Activated CD4-positive, alpha-beta T cell treated with anti-CD3 and anti-CD28 coated beads for 36 hours (primary cell): ENCODE measurements at regions not wholly inside any gene's neighbourhood (a gene's known extent, or its start where the extent isn't known, plus 50 kb on each side); places are given as distances from the start of the nearest gene placed in this dataset.
A peak's percentile ranks its signal among the peaks of the same experiment; 100 is the strongest.

ENCODE experiments used
- ATAC-seq: fragments of 200-7000 bp; cut with Tn5 transposase; one replicate; pipeline ENCODE4 v1.10.0; 2021; ENCODE audit warnings: mild to moderate bottlenecking, moderate library complexity
- CTCF ChIA-PET: fragments of 350-600 bp; sonication (Branson Sonifier 250); formaldehyde crosslinking; loops from one replicate; lab custom pipeline; 2021; ENCODE audit warnings: antibody characterized with exemption; lab: Charles Lee
- POLR2A ChIA-PET: fragments of 350-600 bp; sonication (Branson Sonifier 250); formaldehyde crosslinking; loops from one replicate; lab custom pipeline; 2021; ENCODE audit warnings: antibody characterized with exemption, inconsistent platforms; lab: Charles Lee
- DNase-seq: peaks from one replicate; pipeline ENCODE4 v3.0.0-alpha.2; 2020
- H3K27ac Mint-ChIP-seq: one replicate; pipeline ENCODE4 v1.8.0; 2021; ENCODE audit warnings: mixed read lengths
- H3K27me3 Mint-ChIP-seq: one replicate; pipeline ENCODE4 v1.8.0; 2021; ENCODE audit warnings: mixed read lengths
- H3K36me3 Mint-ChIP-seq: one replicate; pipeline ENCODE4 v1.8.0; 2021; ENCODE audit warnings: low read depth, mixed read lengths
- H3K4me1 Mint-ChIP-seq: one replicate; pipeline ENCODE4 v1.8.0; 2021; ENCODE audit warnings: mixed read lengths
- H3K4me3 Mint-ChIP-seq: one replicate; pipeline ENCODE4 v1.8.0; 2021; ENCODE audit warnings: mild to moderate bottlenecking, moderate library complexity, mixed read lengths
- H3K9me3 Mint-ChIP-seq: one replicate; pipeline ENCODE4 v1.8.0; 2021; ENCODE audit warnings: low read depth, mixed read lengths
- intact Hi-C, 2 experiments: fragments of 100-400 bp; cut with DNase I in 1 of 2; cut with micrococcal nuclease in 1 of 2; formaldehyde crosslinking; loops; one replicate each; pipeline versions ENCODE4 v1.14.2 to v1.15.1; 2022 to 2024; cut with DNase I, micrococcal nuclease

DNA sequence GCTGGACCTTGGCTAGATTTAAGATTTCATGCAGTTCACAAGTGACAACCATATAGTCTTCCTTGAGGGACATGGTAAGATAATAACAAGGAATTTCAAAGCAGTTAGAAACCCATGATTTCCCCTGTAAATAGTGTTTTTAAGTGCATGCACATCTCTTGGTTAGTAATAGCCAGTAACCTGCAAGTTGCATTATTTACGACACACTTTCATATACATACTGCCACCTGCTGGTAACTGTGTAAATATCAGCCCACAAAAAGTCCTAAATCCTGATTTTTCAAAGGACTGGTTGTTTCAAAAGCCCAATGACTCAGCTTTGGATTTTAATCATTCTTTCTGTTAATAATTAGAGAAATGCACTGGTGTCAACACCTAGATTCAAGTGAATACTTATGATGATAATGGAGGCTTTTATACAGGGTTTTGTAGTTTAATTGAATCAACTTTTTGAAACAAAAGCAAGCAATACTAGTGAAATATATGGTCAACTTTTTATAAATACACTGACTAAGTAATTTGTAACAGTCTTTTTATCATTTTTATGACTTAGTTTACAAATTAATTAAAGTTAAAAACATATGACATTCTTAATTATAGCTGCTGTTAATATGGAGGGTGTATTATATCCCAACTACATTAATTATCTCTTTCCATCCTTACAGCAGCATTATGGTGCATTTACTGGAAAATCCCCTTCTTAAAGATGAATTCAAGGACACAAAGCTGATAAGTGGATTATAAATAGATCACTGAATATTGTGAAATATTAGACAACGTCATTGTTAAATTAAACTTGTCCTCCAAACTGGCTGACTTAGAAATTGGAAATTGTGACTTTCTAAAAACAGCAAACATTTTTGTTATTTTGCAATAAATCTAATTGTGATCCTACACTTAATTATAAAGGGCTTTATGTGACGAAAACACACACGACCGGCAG, 367.7 kb upstream of the SEMA3D start:
- H3K9me3 Mint-ChIP-seq: no peaks in the 10 kb centered on the region
- ChIA-PET POLR2A (no interaction called here), CTCF (interaction anchor here (1.0 to 1.7 kb wide), 8 partner anchors 9 to 524 kb away, joined by 3 to 7 read pairs (median 4); no protein-coding TSS in a partner anchor)
- DNase-seq: peak; percentile 5
- no peak for ATAC-seq
- H3K4me3 Mint-ChIP-seq: no peak overlapping the region
- H3K36me3 Mint-ChIP-seq: no peaks in the 10 kb centered on the region
- H3K4me1 Mint-ChIP-seq: no peaks in the 10 kb centered on the region
- H3K27ac Mint-ChIP-seq: no peak overlapping the region
- intact Hi-C loops: loop anchor here (1.0 to 10.0 kb wide), 5 partner anchors 370 to 1577 kb away; partner anchors contain the start of gene SEMA3D (in 1 of the 2)
- no peaks in the 10 kb centered on the region for H3K27me3 Mint-ChIP-seq

DNA sequence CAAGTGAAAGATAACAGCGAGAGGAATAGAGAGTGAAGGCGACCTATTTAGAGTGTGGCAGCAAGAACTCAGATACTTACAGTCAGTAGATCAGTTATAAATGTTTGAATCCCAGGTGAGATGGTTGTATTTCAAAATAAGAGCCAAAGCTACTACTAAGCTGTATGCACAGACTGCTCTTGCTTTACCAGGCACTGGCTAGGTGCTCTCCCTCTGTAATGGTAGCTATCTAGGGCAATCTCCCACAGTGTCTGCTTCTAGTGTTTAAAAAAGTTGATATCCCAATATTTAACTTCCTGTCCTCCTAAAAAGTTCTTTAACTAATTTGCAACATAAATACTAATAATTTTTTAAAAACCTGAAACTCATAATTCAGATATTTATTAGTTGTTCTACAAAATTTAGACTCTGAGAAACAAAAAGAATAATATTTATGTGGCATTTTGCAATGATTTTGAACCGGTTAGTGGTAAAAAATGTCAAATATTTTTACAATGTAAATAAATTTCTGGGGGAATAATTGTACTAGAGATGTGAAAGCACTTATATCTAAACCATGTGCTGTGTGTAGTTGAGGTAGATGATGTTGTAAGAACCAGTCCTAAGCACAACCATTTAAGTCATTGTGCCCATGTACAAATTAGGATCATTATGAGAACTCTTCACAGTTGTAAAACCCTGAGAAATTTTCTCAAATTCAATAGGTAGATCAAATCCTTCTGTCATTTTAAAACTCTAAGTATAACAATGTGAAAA, 349.3 kb upstream of the SEMA3D start:
- Mint-ChIP-seq H3K36me3 (no peaks in the 10 kb centered on the region), H3K9me3 (peaks cover 6% of the 10 kb centered on the region), H3K27ac (no peak overlapping the region), H3K4me3 (no peak overlapping the region), H3K27me3 (no peaks in the 10 kb centered on the region), H3K4me1 (no peaks in the 10 kb centered on the region)
- ATAC-seq (no peak), DNase-seq (no peak)
- ChIA-PET CTCF (no interaction called here), POLR2A (no interaction called here)
- intact Hi-C loops: no loop called here

DNA sequence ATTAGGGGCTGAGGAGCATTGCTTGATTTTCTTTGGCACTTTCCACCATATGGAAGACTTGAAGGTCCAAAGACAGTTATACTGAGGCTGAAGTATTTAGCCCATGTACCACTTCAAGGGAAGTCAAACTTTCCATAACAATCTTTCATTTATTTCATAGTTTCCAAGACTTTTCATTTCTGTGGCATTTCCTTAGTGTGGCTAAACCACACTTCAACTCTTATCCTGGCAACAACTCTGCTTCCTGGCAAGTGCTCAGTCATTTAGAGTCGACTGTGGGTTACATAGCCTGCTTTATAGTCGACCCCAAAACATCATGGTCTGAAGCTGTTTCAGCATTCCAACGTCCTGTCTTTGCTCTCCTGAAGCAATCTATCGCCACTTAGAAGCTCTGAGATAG, 343.0 kb upstream of the SEMA3D start:
- H3K4me3 Mint-ChIP-seq: no peak overlapping the region
- ATAC-seq (no peak), DNase-seq (no peak)
- no peaks in the 10 kb centered on the region for H3K36me3 Mint-ChIP-seq
- CTCF ChIA-PET: no interaction called here
- POLR2A ChIA-PET: no interaction called here
- no peaks in the 10 kb centered on the region for H3K9me3 Mint-ChIP-seq
- no peaks in the 10 kb centered on the region for H3K4me1 Mint-ChIP-seq
- intact Hi-C loops: no loop called here
- no peak overlapping the region for H3K27ac Mint-ChIP-seq
- no peaks in the 10 kb centered on the region for H3K27me3 Mint-ChIP-seq

DNA sequence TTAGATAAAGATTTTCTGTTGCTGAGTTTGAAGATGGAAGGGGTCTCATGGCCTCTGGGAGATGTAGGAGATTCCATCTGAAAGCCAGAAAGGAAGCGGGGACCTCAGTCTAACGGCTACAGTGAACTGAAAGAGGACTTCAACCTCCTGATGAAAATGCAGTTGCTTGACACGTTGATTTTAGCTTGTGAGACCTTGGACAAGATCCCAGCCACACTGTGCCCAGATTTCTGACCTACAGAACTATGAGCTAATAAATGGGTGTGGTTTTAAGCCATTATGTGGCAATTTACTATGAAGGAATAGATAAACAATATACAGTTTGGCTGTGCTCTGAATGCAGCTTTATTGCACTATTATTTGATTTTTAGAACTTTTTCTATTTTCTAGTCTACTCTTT, 342.3 kb upstream of the SEMA3D start:
- no peak overlapping the region for H3K27ac Mint-ChIP-seq
- H3K27me3 Mint-ChIP-seq: no peaks in the 10 kb centered on the region
- H3K4me1 Mint-ChIP-seq: no peaks in the 10 kb centered on the region
- ChIA-PET CTCF (no interaction called here), POLR2A (no interaction called here)
- H3K36me3 Mint-ChIP-seq: no peaks in the 10 kb centered on the region
- peaks cover 2% of the 10 kb centered on the region for H3K9me3 Mint-ChIP-seq
- no peak for ATAC-seq
- H3K4me3 Mint-ChIP-seq: no peak overlapping the region
- no peak for DNase-seq
- intact Hi-C loops: no loop called here

DNA sequence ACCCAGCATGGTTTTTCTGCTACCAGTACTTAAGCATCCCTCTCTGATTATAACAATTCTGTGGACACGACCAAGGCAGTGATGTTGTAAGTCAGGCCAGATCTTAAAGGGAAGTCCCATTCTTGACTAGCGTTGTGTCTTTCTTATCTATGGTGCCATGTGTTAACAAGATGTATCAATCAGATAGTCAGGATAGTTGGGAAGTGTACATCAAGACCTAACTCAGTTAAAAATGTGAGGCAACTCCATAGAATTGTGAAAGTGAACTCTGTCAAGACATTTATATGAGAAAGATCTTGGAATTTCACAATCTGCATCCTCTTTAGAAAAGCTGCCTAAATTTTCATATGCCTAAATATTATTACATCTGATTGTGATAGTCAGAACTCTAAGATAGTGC, 341.7 kb upstream of the SEMA3D start:
- peaks cover 2% of the 10 kb centered on the region for H3K9me3 Mint-ChIP-seq
- intact Hi-C loops: no loop called here
- ATAC-seq: no peak
- H3K27me3 Mint-ChIP-seq: no peaks in the 10 kb centered on the region
- H3K27ac Mint-ChIP-seq: no peak overlapping the region
- no peak overlapping the region for H3K4me3 Mint-ChIP-seq
- ChIA-PET POLR2A (no interaction called here), CTCF (no interaction called here)
- no peaks in the 10 kb centered on the region for H3K36me3 Mint-ChIP-seq
- no peak for DNase-seq
- H3K4me1 Mint-ChIP-seq: no peaks in the 10 kb centered on the region

DNA sequence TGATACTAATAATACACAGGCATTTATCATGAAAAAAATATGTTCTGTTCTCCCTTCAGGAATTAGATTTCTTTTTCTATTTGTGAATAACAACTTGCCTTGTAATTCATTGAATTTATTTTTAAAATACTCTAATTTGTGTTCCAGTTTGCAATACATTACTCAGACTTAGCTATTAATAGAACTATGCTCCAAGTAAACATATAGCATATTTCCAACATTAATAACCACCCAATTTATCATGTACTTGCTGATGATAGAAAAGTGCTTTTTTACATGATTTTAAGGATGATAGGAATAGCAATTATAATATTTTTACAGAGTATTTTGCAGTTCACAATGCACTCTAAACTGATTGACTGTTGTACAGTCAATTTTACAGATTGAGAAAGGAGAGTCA, 338.8 kb upstream of the SEMA3D start:
- Mint-ChIP-seq H3K27me3 (no peaks in the 10 kb centered on the region), H3K36me3 (no peaks in the 10 kb centered on the region), H3K9me3 (peaks cover 2% of the 10 kb centered on the region), H3K4me3 (no peak overlapping the region), H3K4me1 (no peaks in the 10 kb centered on the region), H3K27ac (no peak overlapping the region)
- POLR2A ChIA-PET: no interaction called here
- intact Hi-C loops: no loop called here
- DNase-seq (no peak), ATAC-seq (no peak)
- CTCF ChIA-PET: no interaction called here

DNA sequence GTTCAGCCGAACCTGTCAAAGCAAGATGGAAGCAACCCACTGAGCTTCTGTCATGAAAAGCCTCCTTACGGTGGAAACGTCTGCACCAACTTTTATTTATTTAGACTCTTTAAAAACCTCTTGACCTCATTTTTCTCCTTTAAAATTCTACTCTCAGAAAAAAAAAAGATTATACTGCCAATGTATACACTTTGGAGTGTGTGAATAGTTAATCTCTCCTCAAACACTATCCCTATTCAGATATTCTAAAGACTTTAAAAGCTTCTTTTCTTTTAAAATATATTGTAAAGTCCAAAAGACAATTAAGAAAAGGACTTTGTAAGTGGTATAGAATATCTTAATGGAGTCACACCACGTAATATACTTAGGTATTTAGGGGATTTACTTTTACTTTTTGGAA, 335.2 kb upstream of the SEMA3D start:
- Mint-ChIP-seq H3K4me1 (no peaks in the 10 kb centered on the region), H3K27me3 (no peaks in the 10 kb centered on the region), H3K9me3 (peaks cover 2% of the 10 kb centered on the region), H3K36me3 (no peaks in the 10 kb centered on the region), H3K4me3 (no peak overlapping the region), H3K27ac (no peak overlapping the region)
- no peak for ATAC-seq
- DNase-seq: no peak
- POLR2A ChIA-PET: no interaction called here
- CTCF ChIA-PET: no interaction called here
- intact Hi-C loops: no loop called here

DNA sequence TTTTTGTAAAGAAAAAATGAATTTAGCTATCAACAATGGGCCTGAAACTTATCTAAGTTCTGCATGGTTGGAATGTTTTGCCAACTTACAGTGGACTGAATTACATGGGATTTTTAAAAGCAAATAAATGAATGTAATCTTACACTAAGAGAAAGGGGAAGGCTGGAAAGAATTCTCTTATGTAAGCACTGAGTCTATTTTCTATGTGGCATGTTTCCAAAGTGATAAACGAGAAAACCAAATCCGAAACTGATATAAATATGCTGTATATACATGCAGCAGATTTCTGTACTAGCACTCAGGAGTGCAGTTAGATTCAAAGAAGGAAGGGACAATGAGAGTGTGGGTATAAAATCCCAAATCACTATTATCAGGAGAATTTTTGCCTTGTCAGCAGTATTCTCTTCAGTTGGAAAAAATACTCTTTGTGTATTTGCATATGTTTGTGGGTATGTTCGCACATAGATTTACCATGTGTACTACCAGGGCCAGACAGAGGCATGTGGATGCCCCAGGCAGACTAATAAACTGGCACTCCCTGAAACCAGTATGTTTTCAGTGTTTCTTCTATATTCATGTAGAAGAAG, 334.3 kb upstream of the SEMA3D start:
- Mint-ChIP-seq H3K9me3 (peaks cover 2% of the 10 kb centered on the region), H3K36me3 (no peaks in the 10 kb centered on the region), H3K27ac (no peak overlapping the region), H3K27me3 (no peaks in the 10 kb centered on the region), H3K4me3 (no peak overlapping the region), H3K4me1 (no peaks in the 10 kb centered on the region)
- CTCF ChIA-PET: no interaction called here
- ATAC-seq (no peak), DNase-seq (no peak)
- POLR2A ChIA-PET: no interaction called here
- intact Hi-C loops: no loop called here

DNA sequence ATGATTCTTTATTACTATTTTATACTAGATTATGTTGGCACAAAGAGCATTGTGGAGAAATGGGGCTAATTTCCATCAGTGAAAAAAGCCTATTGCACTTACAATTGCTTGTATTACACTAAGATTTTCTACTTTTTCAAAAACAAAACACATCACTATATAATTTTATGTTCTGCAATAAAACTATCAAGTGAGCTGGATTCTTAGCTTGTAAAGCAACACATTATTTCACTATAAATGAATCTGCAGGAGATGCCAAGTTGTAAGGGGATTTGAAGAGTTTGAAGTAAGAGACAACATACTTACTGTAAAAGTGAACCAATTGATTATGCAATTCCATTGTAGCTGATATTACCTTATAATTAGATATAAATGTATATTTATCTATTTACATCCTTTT, 333.3 kb upstream of the SEMA3D start:
- POLR2A ChIA-PET: no interaction called here
- Mint-ChIP-seq H3K36me3 (no peaks in the 10 kb centered on the region), H3K4me3 (no peak overlapping the region), H3K4me1 (no peaks in the 10 kb centered on the region), H3K9me3 (peaks cover 3% of the 10 kb centered on the region), H3K27ac (no peak overlapping the region), H3K27me3 (no peaks in the 10 kb centered on the region)
- CTCF ChIA-PET: no interaction called here
- ATAC-seq (no peak), DNase-seq (no peak)
- intact Hi-C loops: no loop called here

DNA sequence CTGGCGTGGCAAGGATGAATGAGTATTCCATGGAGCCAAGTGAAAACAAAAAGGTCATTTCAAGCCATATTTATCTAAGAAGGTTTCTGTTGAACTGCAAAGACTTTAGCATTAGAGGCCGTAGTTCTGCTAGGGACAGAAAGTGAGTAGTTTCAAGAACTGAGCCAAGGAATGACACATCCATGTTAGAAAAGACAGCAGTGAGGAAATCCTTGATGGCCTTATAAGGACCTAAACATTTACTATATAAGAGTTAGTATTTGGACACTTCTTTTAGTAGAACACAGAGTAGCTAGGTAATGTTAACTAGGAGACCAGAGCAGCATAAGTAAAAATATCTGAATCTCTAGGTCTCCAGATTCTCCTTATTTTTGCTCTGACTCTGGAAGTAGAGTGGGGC, 329.8 kb upstream of the SEMA3D start:
- Mint-ChIP-seq H3K9me3 (peaks cover 1% of the 10 kb centered on the region), H3K4me1 (no peaks in the 10 kb centered on the region), H3K27me3 (no peaks in the 10 kb centered on the region), H3K36me3 (no peaks in the 10 kb centered on the region), H3K27ac (no peak overlapping the region), H3K4me3 (no peak overlapping the region)
- DNase-seq (no peak), ATAC-seq (no peak)
- intact Hi-C loops: no loop called here
- ChIA-PET CTCF (no interaction called here), POLR2A (no interaction called here)

DNA sequence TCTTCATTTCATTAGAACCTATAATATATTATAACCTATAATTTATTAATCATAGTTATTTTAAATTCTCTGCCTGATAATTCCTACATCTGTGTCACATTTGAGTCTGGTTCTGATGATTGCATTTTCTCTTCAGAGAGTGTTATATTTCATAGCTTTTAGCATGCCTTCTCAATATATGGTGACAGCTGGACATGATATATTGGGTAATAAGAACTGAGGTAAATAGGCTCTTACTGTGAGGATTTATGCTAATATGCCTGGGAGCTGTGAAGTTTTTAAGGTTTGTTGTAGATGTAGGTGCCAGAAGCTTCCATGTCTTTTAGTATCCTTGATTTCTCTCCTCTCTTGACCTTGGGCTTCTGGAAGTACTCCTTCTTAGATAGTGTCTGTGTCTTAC, 325.9 kb upstream of the SEMA3D start:
- no peak for DNase-seq
- ATAC-seq: no peak
- no peaks in the 10 kb centered on the region for H3K27me3 Mint-ChIP-seq
- CTCF ChIA-PET: no interaction called here
- H3K9me3 Mint-ChIP-seq: peaks cover 1% of the 10 kb centered on the region
- H3K4me1 Mint-ChIP-seq: no peaks in the 10 kb centered on the region
- H3K36me3 Mint-ChIP-seq: no peaks in the 10 kb centered on the region
- POLR2A ChIA-PET: no interaction called here
- intact Hi-C loops: no loop called here
- H3K4me3 Mint-ChIP-seq: no peak overlapping the region
- no peak overlapping the region for H3K27ac Mint-ChIP-seq
